GM12872 (cell line): ENCODE measurements at regions not wholly inside any gene's neighbourhood (a gene's known extent, or its start where the extent isn't known, plus 50 kb on each side); places are given as distances from the start of the nearest gene placed in this dataset.

Experiments
- TF ChIP-seq, protein P1 (sequence below): IDR thresholded peaks from 3 replicates; pipeline ENCODE4 v1.5.1; 2011; ENCODE audit warnings: low read depth, mild to moderate bottlenecking, low read length, moderate library complexity; ENCODE audit not compliant: insufficient read depth

DNA sequence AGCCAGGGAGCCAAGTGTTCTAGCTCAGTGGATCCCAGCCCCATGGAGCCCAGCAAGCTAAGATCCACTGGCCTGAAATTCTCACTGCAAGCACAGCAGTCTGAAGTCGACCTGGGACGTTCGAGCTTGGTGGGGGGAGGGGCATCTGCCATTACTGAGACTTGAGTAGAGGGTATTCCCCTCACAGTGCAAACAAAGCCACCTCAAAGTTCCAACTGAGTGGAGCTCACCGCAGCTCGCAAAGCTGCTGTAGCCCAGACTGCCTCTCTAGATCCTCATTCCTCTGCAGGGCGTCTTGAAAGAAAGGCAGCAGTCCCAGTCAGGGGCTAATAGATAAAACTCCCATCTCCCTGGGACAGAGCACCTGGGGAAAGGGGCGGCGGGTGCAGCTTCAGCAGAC, 226.3 kb downstream of the ZIC3 start:
- TF ChIP-seq, protein P1, sequence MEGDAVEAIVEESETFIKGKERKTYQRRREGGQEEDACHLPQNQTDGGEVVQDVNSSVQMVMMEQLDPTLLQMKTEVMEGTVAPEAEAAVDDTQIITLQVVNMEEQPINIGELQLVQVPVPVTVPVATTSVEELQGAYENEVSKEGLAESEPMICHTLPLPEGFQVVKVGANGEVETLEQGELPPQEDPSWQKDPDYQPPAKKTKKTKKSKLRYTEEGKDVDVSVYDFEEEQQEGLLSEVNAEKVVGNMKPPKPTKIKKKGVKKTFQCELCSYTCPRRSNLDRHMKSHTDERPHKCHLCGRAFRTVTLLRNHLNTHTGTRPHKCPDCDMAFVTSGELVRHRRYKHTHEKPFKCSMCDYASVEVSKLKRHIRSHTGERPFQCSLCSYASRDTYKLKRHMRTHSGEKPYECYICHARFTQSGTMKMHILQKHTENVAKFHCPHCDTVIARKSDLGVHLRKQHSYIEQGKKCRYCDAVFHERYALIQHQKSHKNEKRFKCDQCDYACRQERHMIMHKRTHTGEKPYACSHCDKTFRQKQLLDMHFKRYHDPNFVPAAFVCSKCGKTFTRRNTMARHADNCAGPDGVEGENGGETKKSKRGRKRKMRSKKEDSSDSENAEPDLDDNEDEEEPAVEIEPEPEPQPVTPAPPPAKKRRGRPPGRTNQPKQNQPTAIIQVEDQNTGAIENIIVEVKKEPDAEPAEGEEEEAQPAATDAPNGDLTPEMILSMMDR = no peak

DNA sequence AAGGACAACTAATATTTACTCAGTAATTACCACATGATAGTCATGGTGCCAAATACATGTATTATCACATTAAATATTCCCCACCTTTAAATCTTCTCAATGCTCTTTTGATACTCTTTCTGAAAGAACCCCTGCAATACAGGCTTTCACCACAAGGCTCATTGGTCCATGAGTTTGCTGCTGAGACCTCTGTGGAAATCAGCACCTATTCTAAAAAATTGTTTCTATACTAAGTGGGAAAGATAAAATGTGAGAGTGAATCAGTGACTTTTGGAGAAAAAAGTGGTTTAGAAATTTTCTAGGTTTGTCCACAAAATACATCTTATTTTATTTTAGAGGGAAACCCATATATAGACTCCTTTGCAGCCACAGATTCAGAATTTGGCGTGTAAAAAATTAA, 257.3 kb downstream of the ZIC3 start:
- TF ChIP-seq, protein P1 = no peak

DNA sequence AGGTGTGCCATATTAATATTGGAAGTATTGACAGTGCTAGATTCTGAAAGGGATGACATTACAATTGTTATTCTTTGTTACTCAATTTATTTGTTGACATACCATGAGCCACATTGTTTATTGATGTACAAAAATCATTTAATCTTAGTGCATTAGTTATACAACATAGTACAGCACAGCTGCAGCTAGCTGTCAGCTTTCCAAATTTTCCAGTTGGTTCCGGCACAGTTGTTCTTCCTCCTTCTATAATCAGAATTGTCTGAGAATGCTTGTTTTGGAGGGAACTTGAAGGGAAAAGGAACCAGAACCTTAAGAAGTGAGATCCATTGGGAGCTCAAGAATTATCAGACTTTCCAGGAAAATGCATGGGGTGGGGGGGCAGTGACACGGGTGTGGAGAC, 281.4 kb downstream of the ZIC3 start:
- TF ChIP-seq, protein P1 = no peak

DNA sequence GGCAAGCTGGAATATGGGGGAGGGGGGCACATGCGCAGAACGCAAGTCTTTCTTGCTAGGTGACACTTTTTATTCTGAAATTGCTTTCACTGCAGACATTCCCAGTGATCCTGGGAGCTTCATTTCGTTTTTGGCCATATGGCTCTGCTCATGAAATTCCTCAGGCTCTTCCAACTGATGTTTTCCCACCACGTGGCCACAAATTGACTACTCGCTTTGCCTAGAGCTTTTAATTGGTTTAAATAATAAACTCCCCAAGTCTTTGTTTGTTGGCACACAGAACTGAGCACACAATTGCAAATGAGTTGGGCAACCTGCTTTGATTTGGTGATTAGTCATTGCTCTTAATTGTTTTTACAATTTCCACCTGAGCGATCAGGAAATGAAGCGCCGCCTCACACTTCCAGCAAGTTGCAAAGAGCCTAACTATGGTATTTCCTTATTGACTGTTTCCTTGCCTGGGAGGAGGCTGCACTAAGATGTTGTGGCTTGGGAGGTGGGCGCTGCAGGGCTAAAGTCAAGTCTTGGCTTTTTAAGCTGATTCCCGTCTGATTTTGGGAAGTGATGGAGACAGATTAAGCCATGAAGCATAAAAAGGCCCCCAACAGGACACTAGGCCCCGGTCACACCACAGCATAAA, 282.5 kb downstream of the ZIC3 start:
- TF ChIP-seq, protein P1 = no peak

DNA sequence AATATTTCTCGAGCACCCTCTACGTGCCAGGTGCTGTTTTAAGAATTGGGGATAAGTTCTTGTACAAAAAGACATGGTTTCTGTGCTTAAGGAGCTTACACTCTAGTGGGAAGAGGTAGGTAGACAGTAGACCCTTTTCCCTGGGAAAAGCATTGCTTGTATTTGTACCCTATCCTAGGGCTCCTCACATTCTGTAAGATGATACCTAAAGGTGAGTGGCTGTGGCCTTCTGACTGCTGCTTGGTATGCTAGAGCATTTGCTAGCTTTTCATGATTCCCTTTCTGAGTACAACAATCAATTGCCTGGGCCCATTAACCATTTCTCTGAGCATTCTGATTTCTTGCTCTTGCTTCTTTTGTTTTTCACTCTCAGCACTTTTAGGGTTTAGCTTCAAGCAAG, 286.6 kb downstream of the ZIC3 start:
- TF ChIP-seq, protein P1 = no peak

DNA sequence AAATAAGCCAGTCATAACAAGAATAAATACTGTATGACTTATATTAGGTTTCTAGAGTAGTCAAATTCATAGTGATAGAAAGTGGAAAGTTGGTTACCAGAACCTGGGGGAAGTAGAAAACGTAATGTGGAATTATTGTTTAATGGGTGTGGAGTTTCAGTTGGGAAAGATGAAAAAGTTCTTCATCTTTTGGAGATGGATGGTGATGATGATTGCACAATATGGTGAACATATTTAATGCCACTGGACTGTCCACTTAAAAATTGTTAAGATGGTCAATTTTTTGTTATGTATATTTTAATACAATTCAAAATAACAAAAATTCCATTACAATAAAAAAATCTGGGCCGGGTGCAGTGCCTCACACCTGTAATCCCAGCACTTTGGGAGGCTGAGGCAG, 289.6 kb downstream of the ZIC3 start:
- TF ChIP-seq, protein P1 = no peak

DNA sequence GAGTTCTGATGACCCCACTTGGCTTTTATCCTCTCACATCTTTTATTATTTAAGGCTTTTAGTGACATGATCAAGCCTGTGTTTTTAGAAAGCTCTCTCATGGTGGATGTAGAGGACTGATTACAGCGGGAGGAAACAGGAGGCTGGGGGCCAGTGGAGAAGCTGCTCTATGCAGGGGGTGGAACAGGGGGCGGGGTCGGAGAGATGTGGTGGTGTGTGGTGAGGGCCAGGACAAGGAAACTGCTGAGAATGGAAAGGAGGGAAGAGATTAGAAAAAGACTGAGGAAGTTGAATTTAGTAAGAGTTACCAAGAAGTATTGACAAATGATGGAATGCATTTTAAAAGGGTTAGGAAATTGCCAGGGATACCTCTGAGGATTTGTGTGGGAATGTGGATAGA, 292.2 kb downstream of the ZIC3 start:
- TF ChIP-seq, protein P1 = no peak

DNA sequence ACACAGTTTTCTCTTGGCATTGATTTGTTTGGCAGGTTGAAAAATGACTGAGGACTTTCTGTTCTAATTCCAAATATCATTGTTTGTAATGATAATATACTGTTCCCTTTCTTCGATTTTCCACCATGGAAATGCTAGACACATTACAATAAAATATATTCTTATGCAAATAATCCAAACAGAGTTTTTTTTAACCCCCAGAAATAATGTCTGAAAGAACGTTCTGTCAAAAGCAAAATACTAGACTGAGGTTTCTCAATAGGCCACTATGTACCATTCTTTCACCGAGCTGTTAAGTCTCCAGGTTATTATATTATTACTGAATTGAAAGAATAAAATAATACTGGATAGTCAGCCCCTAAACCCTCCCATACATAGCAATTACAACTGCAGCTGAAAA, 312.5 kb downstream of the ZIC3 start:
- TF ChIP-seq, protein P1 = no peak
